Osteoblast (primary cell): ENCODE measurements at regions not wholly inside any gene's neighbourhood (a gene's known extent, or its start where the extent isn't known, plus 50 kb on each side); places are given as distances from the start of the nearest gene placed in this dataset.
A peak's percentile ranks its signal among the peaks of the same experiment; 100 is the strongest.

ENCODE experiments used
- DNase-seq: peaks from one replicate; pipeline ENCODE4 v3.0.0; 2011; ENCODE audit warnings: low spot score, mixed read lengths; ENCODE audit not compliant: insufficient read length; ENCODE audit errors: missing footprints
- H2AFZ ChIP-seq: 2 replicates; pipeline ENCODE4 v1.6.0; 2011; ENCODE audit warnings: mild to moderate bottlenecking, low read length
- H3K27ac ChIP-seq: 2 replicates; pipeline ENCODE4 v1.5.1; 2011; ENCODE audit warnings: mild to moderate bottlenecking, low read depth, low read length, moderate library complexity
- H3K27me3 ChIP-seq: 2 replicates; pipeline ENCODE4 v1.6.0; 2012; ENCODE audit warnings: mild to moderate bottlenecking, control low read depth, inconsistent platforms, low read length, moderate library complexity; ENCODE audit not compliant: insufficient read depth
- H3K36me3 ChIP-seq: 2 replicates; pipeline ENCODE4 v1.5.1; 2011; ENCODE audit warnings: mild to moderate bottlenecking, low read length, control low read depth, moderate library complexity; ENCODE audit not compliant: insufficient read depth
- H3K4me1 ChIP-seq: 2 replicates; pipeline ENCODE4 v1.5.1; 2011; ENCODE audit warnings: mild to moderate bottlenecking, low read length, control low read depth, moderate library complexity; ENCODE audit not compliant: insufficient read depth
- H3K4me2 ChIP-seq: 2 replicates; pipeline ENCODE4 v1.6.0; 2011; ENCODE audit warnings: mild to moderate bottlenecking, low read length; ENCODE audit not compliant: insufficient read depth
- H3K4me3 ChIP-seq: fragments of 200-600 bp; sonication (generic); 3 replicates; pipeline ENCODE4 v1.5.1; 2012; ENCODE audit warnings: mild to moderate bottlenecking, low read length, inconsistent platforms; ENCODE audit not compliant: insufficient read depth
- H3K79me2 ChIP-seq: 2 replicates; pipeline ENCODE4 v1.6.0; 2012; ENCODE audit warnings: mild to moderate bottlenecking, low read length, control low read depth, inconsistent platforms; ENCODE audit not compliant: insufficient read depth
- H3K9me3 ChIP-seq: 2 replicates; pipeline ENCODE4 v1.5.1; 2011; ENCODE audit warnings: low read depth, low read length, control low read depth
- H4K20me1 ChIP-seq: 2 replicates; pipeline ENCODE4 v1.6.0; 2012; ENCODE audit warnings: mild to moderate bottlenecking, low read length, control low read depth; ENCODE audit not compliant: insufficient read depth
- TF ChIP-seq, protein P1 (sequence below): IDR thresholded peaks from 2 replicates; pipeline ENCODE4 v1.5.1; 2011; ENCODE audit warnings: mild to moderate bottlenecking, low read depth, low read length, moderate library complexity; ENCODE audit errors: extremely low read depth

DNA sequence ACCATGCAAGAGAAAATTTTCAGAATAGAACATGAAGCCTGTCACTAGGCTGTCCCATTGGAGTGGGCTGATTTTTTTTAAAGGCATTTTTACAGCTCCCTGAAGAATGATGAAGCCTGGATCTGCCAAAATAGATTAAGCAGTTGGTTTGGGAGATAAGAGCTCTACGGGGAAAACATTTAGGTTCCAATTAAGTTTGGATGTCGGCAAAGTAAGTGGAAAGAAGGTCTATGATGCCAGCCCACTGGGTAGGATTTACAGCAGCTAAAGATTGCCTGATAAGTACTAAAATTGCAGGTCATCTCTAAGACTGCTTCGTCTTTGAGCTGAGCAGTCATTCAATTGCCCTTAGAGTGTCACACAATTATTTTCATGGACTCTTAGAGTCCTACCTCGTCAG is 939.2 kb upstream of the CELF2 start:
- no peaks in the 10 kb centered on the region for H3K9me3 ChIP-seq
- no peaks in the 10 kb centered on the region for H3K36me3 ChIP-seq
- no peaks in the 10 kb centered on the region for H4K20me1 ChIP-seq
- H3K79me2 ChIP-seq: no peaks in the 10 kb centered on the region
- TF ChIP-seq, protein P1, sequence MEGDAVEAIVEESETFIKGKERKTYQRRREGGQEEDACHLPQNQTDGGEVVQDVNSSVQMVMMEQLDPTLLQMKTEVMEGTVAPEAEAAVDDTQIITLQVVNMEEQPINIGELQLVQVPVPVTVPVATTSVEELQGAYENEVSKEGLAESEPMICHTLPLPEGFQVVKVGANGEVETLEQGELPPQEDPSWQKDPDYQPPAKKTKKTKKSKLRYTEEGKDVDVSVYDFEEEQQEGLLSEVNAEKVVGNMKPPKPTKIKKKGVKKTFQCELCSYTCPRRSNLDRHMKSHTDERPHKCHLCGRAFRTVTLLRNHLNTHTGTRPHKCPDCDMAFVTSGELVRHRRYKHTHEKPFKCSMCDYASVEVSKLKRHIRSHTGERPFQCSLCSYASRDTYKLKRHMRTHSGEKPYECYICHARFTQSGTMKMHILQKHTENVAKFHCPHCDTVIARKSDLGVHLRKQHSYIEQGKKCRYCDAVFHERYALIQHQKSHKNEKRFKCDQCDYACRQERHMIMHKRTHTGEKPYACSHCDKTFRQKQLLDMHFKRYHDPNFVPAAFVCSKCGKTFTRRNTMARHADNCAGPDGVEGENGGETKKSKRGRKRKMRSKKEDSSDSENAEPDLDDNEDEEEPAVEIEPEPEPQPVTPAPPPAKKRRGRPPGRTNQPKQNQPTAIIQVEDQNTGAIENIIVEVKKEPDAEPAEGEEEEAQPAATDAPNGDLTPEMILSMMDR: no peak
- H3K4me3 ChIP-seq: no peak overlapping the region
- no peak overlapping the region for H3K27ac ChIP-seq
- H2AFZ ChIP-seq: no peak overlapping the region
- H3K4me1 ChIP-seq: no peaks in the 10 kb centered on the region
- DNase-seq: no peak
- H3K4me2 ChIP-seq: no peak overlapping the region
- no peaks in the 10 kb centered on the region for H3K27me3 ChIP-seq

DNA sequence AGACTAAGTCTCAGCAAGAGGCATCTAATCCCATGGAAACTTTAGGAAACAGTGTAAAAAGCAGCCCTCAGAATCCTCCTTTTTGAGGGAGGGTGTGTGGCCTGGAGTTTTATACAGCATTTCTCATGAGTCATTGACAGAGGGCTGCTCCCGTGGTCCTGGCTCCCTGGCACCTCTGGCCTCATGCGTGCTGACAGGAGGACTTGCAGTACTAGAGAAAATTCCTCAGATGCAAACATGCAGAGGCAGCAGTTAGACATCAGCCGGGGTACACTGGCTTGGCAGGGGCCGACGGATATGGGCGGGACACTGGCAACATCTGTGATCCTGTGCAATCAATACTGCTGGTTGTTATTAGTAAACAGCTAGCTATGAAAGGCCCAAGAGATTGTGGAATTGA is 925.1 kb upstream of the CELF2 start:
- Histone ChIP-seq H3K4me3 (no peak overlapping the region), H3K9me3 (no peaks in the 10 kb centered on the region), H3K27ac (no peak overlapping the region), H3K4me1 (no peaks in the 10 kb centered on the region), H3K27me3 (no peaks in the 10 kb centered on the region), H3K36me3 (no peaks in the 10 kb centered on the region), H3K79me2 (no peaks in the 10 kb centered on the region), H4K20me1 (no peaks in the 10 kb centered on the region), H3K4me2 (no peak overlapping the region), H2AFZ (no peak overlapping the region)
- TF ChIP-seq, protein P1: no peak
- DNase-seq: peak; percentile 32

DNA sequence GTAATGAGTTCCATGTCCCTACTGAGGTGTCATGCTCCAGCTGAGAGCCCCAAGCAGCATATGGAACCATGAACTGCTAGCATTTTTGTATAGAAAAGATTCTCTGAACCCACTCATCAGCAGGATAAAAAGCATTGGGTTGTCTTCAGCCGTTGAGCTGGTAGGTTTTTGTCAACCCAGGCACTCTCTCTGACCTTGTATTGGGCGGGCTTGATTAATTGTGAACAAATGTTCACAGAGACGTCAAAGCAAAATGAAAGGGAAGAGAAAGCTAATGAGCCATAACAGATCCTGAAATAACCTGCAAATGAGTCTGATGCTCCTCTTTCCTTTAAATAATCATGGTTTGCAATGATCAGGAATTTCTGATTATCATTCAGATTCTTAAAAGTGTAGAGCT is 924.7 kb upstream of the CELF2 start:
- Histone ChIP-seq H2AFZ (no peak overlapping the region), H3K4me2 (no peak overlapping the region), H4K20me1 (no peaks in the 10 kb centered on the region), H3K36me3 (no peaks in the 10 kb centered on the region), H3K27ac (no peak overlapping the region), H3K9me3 (no peaks in the 10 kb centered on the region), H3K4me3 (no peak overlapping the region), H3K4me1 (no peaks in the 10 kb centered on the region), H3K27me3 (no peaks in the 10 kb centered on the region), H3K79me2 (no peaks in the 10 kb centered on the region)
- no peak for DNase-seq
- TF ChIP-seq, protein P1: no peak

DNA sequence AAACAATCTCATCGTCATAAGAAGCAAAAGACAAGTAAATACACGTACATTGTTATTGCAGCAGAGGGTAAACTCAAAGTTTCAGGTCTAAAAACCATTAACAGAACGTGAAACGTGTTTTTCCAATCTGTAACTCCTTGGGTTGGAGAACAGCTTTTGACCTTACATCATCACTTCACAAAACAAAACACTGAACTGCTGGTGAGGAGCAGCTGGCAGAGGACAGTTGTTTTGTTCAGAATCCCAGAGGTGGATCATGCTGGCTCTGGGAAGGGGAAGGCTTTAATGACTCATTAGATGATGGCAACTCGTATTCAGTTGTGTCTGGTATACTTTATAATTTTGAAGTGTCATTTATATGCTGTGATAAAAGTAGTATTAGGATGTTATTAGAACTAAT is 923.0 kb upstream of the CELF2 start:
- no peaks in the 10 kb centered on the region for H3K27me3 ChIP-seq
- DNase-seq: no peak
- no peaks in the 10 kb centered on the region for H3K36me3 ChIP-seq
- no peak overlapping the region for H3K4me2 ChIP-seq
- H2AFZ ChIP-seq: no peak overlapping the region
- H4K20me1 ChIP-seq: no peaks in the 10 kb centered on the region
- no peaks in the 10 kb centered on the region for H3K79me2 ChIP-seq
- H3K9me3 ChIP-seq: no peaks in the 10 kb centered on the region
- no peak overlapping the region for H3K4me3 ChIP-seq
- TF ChIP-seq, protein P1: no peak
- H3K27ac ChIP-seq: no peak overlapping the region
- no peaks in the 10 kb centered on the region for H3K4me1 ChIP-seq
